ENCODE measurements at regions not wholly inside any gene's neighbourhood (a gene's known extent, or its start where the extent isn't known, plus 50 kb on each side); places are given as distances from the start of the nearest gene placed in this dataset.

DNA sequence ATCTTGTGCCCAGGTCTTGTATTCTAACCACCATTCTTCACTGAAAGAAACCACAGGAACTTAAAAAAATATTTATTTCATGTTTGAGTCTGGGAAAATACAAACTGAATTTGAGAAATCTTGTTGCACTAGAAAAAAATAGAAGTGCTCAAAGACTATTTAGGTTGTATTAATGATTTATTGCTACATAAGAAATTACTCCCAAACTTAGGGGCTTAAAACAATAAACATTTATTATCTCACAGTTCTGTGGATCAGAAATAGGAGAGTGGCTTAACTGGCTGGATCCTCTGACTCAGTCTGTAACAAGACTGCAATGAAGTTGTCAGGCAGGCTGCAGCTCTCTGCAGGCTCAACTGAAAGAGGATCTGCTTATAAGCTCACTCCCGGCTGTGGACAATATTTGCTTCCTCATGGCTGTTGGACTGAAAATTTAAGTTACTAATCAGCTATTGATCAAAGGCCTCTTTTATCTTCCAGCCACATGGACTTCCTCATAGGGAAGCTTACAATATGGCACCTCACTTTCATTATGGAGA, 295.4 kb upstream of the FAM241A start:
- H3K27ac ChIP-seq (ENCODE audit: low read depth, low read length): no peak overlapping the region
- H3K4me1 ChIP-seq (ENCODE audit: insufficient read depth, low read length): peaks cover 4% of the 10 kb centered on the region
- no peak overlapping the region for H3K4me3 ChIP-seq (ENCODE audit: low read depth in 1 of 2, low read length in 2 of 2)
- no peaks in the 10 kb centered on the region for H3K36me3 ChIP-seq (ENCODE audit: insufficient read depth, low read length)
- H3K9me3 ChIP-seq (ENCODE audit: low read length): no peaks in the 10 kb centered on the region
- H3K27me3 ChIP-seq (ENCODE audit: control insufficient read depth in 1 of 2, insufficient read depth in 2 of 2, low read length in 2 of 2): no peaks in the 10 kb centered on the region
- H3K9ac ChIP-seq (ENCODE audit: low read length): no peak overlapping the region

DNA sequence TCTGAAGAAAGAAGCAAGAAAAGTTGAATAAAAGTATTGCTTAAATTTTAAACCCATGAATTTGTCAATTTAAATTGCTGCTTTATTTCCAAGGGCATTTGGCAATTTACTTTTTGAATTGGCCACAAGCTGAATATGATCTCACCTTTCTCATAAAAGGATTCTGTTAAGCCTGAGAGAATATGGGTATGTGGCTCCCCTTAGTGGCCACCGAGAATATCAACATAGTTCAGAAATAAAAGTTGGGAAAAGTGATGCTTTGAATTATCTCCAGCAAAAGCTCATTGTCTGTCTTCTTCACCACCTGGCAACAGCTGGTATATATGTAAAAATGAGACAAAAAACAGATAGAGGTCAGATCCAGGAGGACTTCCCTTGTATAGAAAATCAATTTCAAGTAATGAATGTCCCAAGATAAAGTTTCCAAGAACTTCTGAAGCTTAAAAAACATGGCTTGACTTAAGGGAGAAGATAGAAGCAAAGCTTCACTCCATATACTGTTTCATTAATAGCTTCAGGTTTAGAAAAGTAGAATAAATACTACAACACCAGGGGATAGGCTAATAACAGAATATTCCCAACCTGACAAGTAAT, 290.7 kb upstream of the FAM241A start:
- H3K4me1 ChIP-seq (ENCODE audit: insufficient read depth, low read length): peaks cover 4% of the 10 kb centered on the region
- H3K9me3 ChIP-seq (ENCODE audit: low read length): no peaks in the 10 kb centered on the region
- no peak overlapping the region for H3K27ac ChIP-seq (ENCODE audit: low read depth, low read length)
- H3K4me3 ChIP-seq (ENCODE audit: low read depth in 1 of 2, low read length in 2 of 2): no peak overlapping the region
- no peaks in the 10 kb centered on the region for H3K27me3 ChIP-seq (ENCODE audit: control insufficient read depth in 1 of 2, insufficient read depth in 2 of 2, low read length in 2 of 2)
- H3K9ac ChIP-seq (ENCODE audit: low read length): no peak overlapping the region
- H3K36me3 ChIP-seq (ENCODE audit: insufficient read depth, low read length): no peaks in the 10 kb centered on the region

DNA sequence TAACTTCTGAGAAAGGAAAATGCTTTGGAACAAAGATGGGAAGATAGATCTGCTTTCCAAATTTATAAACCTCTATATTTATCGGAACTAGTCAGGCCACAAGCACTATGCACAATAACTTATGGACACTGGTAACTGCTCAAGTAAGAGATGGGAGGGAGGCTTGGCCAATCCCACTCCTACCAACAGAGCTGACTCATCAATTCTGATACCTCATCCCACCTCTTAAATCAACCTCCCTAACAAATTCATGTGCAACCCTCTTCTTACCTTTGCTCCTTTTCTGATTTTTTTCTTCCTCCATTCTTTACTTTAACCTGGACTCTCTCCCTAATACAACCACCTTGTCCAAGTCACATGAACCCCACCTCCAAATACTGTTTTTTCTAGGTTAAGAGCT, 289.9 kb upstream of the FAM241A start:
- H3K4me1 ChIP-seq (ENCODE audit: insufficient read depth, low read length): peaks cover 4% of the 10 kb centered on the region
- H3K27me3 ChIP-seq (ENCODE audit: control insufficient read depth in 1 of 2, insufficient read depth in 2 of 2, low read length in 2 of 2): no peaks in the 10 kb centered on the region
- no peaks in the 10 kb centered on the region for H3K36me3 ChIP-seq (ENCODE audit: insufficient read depth, low read length)
- H3K27ac ChIP-seq (ENCODE audit: low read depth, low read length): no peak overlapping the region
- H3K9me3 ChIP-seq (ENCODE audit: low read length): no peaks in the 10 kb centered on the region
- no peak overlapping the region for H3K9ac ChIP-seq (ENCODE audit: low read length)
- no peak overlapping the region for H3K4me3 ChIP-seq (ENCODE audit: low read depth in 1 of 2, low read length in 2 of 2)

DNA sequence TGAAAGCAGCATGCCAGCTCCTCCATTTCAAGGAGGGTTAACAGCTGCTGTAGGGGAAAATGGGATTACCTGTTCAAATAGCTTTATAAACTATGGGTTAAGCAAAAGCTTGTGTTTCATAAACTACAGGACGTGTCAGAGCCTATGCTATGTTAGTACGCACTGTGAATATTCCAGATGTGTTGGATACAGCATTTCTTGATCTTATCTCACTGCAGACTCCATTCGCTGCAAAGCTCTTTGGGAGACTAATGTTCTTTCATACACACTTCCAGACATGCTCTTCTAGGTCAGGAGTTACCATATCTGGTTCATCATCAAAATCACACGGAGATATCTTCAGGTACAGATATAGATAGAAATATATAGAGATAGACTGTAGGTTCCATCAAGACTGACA, 281.2 kb upstream of the FAM241A start:
- Histone ChIP-seq H3K27ac (ENCODE audit: low read depth, low read length) (no peak overlapping the region), H3K9ac (ENCODE audit: low read length) (no peak overlapping the region), H3K4me3 (ENCODE audit: low read depth in 1 of 2, low read length in 2 of 2) (no peak overlapping the region), H3K27me3 (ENCODE audit: control insufficient read depth in 1 of 2, insufficient read depth in 2 of 2, low read length in 2 of 2) (no peaks in the 10 kb centered on the region), H3K36me3 (ENCODE audit: insufficient read depth, low read length) (no peaks in the 10 kb centered on the region), H3K4me1 (ENCODE audit: insufficient read depth, low read length) (no peaks in the 10 kb centered on the region), H3K9me3 (ENCODE audit: low read length) (no peaks in the 10 kb centered on the region)

DNA sequence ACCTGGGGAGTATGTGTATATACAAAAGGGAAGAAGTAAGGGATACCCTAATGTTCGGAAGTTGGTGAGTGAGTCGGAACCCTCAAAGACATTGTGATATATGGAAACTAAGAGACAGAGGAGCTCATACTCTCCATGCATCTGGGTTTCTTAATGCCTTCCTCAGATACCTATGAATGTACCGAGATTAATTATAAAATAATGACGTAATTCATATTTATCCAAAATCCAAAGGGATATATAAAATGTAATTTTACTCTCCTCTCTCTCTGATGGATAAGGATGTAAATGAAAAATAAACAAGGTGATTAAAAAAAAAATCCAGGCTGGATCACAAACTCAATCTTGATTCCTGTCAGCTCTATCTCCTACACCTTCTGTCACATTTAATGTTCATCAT, 275.9 kb upstream of the FAM241A start:
- Histone ChIP-seq H3K27ac (ENCODE audit: low read depth, low read length) (no peak overlapping the region), H3K36me3 (ENCODE audit: insufficient read depth, low read length) (no peaks in the 10 kb centered on the region), H3K27me3 (ENCODE audit: control insufficient read depth in 1 of 2, insufficient read depth in 2 of 2, low read length in 2 of 2) (no peaks in the 10 kb centered on the region), H3K9ac (ENCODE audit: low read length) (no peak overlapping the region), H3K4me3 (ENCODE audit: low read depth in 1 of 2, low read length in 2 of 2) (no peak overlapping the region), H3K9me3 (ENCODE audit: low read length) (no peaks in the 10 kb centered on the region), H3K4me1 (ENCODE audit: insufficient read depth, low read length) (no peaks in the 10 kb centered on the region)

DNA sequence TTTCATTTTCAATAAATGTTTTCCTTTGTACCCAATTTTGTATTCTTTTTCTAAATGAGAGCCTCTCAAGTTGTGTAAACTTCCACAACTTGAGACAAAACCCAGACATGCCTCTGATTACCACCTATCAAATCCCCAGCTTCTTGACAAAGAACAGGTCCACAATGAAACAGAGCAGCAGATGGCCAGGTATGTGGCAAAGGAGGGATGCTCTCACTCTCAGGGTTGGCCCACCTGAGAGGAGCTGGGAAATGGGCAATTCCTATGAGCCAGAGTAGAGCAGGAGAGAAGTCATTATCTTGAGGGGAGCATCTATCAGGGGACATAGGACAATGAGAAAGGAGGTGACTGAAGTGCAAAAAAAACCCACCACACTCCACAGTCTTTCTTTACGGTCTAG, 273.5 kb upstream of the FAM241A start:
- Histone ChIP-seq H3K27ac (ENCODE audit: low read depth, low read length) (no peak overlapping the region), H3K9ac (ENCODE audit: low read length) (no peak overlapping the region), H3K27me3 (ENCODE audit: control insufficient read depth in 1 of 2, insufficient read depth in 2 of 2, low read length in 2 of 2) (no peaks in the 10 kb centered on the region), H3K4me3 (ENCODE audit: low read depth in 1 of 2, low read length in 2 of 2) (no peak overlapping the region), H3K4me1 (ENCODE audit: insufficient read depth, low read length) (no peaks in the 10 kb centered on the region), H3K36me3 (ENCODE audit: insufficient read depth, low read length) (no peaks in the 10 kb centered on the region), H3K9me3 (ENCODE audit: low read length) (no peaks in the 10 kb centered on the region)

DNA sequence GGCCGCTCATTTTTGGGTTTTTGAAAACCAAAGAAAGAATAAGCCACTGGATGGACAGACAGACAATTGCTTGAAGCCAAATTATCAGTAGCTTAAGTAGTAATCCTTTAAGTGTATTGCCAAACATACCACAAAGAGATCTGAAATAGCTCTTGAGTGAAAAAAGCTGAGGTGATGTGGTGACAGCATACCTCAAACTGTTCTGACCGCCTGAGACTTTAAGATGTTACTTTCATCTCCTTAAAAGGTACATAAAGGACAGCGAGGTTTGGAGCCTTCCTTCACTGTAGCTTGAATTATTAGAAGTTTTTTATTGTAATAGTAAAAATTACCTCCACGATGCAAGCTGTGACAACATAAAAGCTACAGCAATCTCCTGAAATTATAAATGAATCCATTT, 271.5 kb upstream of the FAM241A start:
- Histone ChIP-seq H3K9ac (ENCODE audit: low read length) (no peak overlapping the region), H3K27ac (ENCODE audit: low read depth, low read length) (no peak overlapping the region), H3K27me3 (ENCODE audit: control insufficient read depth in 1 of 2, insufficient read depth in 2 of 2, low read length in 2 of 2) (no peaks in the 10 kb centered on the region), H3K4me3 (ENCODE audit: low read depth in 1 of 2, low read length in 2 of 2) (no peak overlapping the region), H3K4me1 (ENCODE audit: insufficient read depth, low read length) (no peaks in the 10 kb centered on the region), H3K36me3 (ENCODE audit: insufficient read depth, low read length) (no peaks in the 10 kb centered on the region), H3K9me3 (ENCODE audit: low read length) (no peaks in the 10 kb centered on the region)

DNA sequence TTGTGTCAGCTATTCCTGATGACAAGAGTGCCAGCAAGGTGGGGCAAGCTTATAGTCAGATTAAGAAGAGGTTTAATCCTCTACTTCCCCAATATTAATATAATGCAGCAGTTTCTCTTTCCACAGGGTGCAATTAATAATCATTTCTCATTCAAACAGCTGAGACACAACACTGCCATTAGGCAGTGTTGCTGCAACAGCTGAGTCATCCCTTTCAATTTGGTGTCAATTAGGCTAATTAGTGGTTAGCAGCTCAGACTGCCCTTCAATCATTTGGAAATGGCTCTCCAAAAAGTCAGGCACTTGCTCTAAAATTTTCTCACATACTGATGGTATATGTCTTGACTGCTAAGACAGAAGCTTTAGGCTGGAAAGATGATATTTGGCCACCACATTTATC, 265.7 kb upstream of the FAM241A start:
- H3K9ac ChIP-seq (ENCODE audit: low read length): no peak overlapping the region
- no peaks in the 10 kb centered on the region for H3K4me1 ChIP-seq (ENCODE audit: insufficient read depth, low read length)
- no peaks in the 10 kb centered on the region for H3K9me3 ChIP-seq (ENCODE audit: low read length)
- no peak overlapping the region for H3K4me3 ChIP-seq (ENCODE audit: low read depth in 1 of 2, low read length in 2 of 2)
- H3K27ac ChIP-seq (ENCODE audit: low read depth, low read length): no peak overlapping the region
- H3K36me3 ChIP-seq (ENCODE audit: insufficient read depth, low read length): no peaks in the 10 kb centered on the region
- no peaks in the 10 kb centered on the region for H3K27me3 ChIP-seq (ENCODE audit: control insufficient read depth in 1 of 2, insufficient read depth in 2 of 2, low read length in 2 of 2)

DNA sequence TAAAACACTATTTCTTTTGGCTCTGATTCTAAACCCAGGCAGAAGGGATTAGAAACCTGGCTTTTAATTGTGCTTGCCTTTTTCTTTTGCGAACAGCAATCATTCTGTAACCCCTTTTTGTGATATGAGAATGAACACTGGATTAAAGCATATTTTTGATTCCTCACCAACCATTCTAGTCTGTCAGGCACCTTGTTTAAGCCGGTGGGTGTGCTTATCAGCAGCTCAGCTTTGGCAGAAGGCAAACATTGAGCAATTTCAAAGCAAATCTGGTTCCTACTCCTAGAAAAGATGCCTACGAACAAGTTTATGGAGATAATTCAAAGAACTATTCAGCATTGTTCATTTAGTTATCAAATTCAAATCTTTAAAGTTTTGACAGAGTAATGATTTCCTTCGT, 265.1 kb upstream of the FAM241A start:
- H3K4me3 ChIP-seq (ENCODE audit: low read depth in 1 of 2, low read length in 2 of 2): no peak overlapping the region
- H3K9me3 ChIP-seq (ENCODE audit: low read length): no peaks in the 10 kb centered on the region
- no peaks in the 10 kb centered on the region for H3K27me3 ChIP-seq (ENCODE audit: control insufficient read depth in 1 of 2, insufficient read depth in 2 of 2, low read length in 2 of 2)
- H3K9ac ChIP-seq (ENCODE audit: low read length): no peak overlapping the region
- no peak overlapping the region for H3K27ac ChIP-seq (ENCODE audit: low read depth, low read length)
- H3K4me1 ChIP-seq (ENCODE audit: insufficient read depth, low read length): no peaks in the 10 kb centered on the region
- no peaks in the 10 kb centered on the region for H3K36me3 ChIP-seq (ENCODE audit: insufficient read depth, low read length)

DNA sequence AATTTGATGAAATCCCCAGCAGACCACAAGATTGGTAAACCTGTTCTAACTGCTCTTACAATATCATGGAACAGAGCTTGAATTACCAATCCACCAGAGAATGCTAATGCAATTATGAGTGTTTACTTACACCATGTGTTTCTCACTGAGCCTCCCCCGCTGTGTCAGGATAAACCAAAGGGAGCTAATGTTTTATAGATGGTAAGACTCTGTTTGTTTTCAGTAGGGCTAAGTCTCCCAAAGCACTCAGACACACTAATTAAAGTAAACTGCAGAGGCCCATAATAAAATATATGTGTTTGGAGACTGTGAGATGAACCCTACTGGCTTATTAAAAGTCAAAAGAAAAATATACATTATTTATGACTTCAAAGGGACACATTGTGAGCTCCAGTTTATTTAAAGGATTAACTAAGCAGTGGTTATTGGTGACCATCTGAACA, 261.7 kb upstream of the FAM241A start:
- Histone ChIP-seq H3K27ac (ENCODE audit: low read depth, low read length) (no peak overlapping the region), H3K4me1 (ENCODE audit: insufficient read depth, low read length) (no peaks in the 10 kb centered on the region), H3K9ac (ENCODE audit: low read length) (no peak overlapping the region), H3K27me3 (ENCODE audit: control insufficient read depth in 1 of 2, insufficient read depth in 2 of 2, low read length in 2 of 2) (no peaks in the 10 kb centered on the region), H3K4me3 (ENCODE audit: low read depth in 1 of 2, low read length in 2 of 2) (no peak overlapping the region), H3K9me3 (ENCODE audit: low read length) (no peaks in the 10 kb centered on the region), H3K36me3 (ENCODE audit: insufficient read depth, low read length) (no peaks in the 10 kb centered on the region)

DNA sequence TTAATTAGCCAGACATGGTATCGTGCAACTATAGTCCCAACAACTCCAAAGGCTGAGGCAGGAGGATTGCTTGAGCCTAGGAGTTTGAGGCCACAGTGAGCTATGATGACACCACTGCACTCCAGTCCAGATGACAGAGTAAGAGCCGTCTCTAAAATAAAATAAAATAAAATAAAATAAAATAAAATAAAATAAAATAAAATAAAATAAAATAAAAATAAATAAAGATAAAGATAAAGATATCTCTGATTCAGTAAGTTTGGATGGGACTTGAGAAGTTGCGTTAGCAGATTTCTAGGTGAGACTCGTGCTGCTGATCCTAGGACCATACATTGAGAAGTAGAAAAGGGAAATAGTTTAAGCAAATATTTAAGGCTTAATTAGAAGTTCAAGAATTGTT, 254.8 kb upstream of the FAM241A start:
- Histone ChIP-seq H3K27ac (ENCODE audit: low read depth, low read length) (no peak overlapping the region), H3K9me3 (ENCODE audit: low read length) (no peaks in the 10 kb centered on the region), H3K36me3 (ENCODE audit: insufficient read depth, low read length) (no peaks in the 10 kb centered on the region), H3K9ac (ENCODE audit: low read length) (no peak overlapping the region), H3K4me3 (ENCODE audit: low read depth in 1 of 2, low read length in 2 of 2) (no peak overlapping the region), H3K27me3 (ENCODE audit: control insufficient read depth in 1 of 2, insufficient read depth in 2 of 2, low read length in 2 of 2) (no peaks in the 10 kb centered on the region), H3K4me1 (ENCODE audit: insufficient read depth, low read length) (no peaks in the 10 kb centered on the region)

DNA sequence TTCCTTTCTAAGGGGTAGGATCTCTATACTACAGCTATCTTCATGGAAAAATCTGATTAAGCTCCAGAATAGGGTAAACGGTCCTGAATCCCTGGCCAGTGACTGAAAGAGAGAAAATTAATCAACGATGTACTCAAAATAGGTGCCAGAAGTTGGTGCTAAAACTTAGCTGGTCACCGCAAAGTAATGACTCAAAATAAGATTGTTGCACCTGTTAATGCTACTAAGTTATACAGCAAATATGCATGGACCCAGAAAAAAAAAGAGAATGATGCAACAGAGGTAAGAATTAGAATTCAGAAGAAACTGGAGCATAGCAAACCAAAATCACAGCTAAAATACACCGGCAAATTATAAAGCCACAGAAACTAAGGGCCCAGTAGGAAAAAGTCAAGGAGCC, 239.7 kb upstream of the FAM241A start:
- Histone ChIP-seq H3K27me3 (ENCODE audit: control insufficient read depth in 1 of 2, insufficient read depth in 2 of 2, low read length in 2 of 2) (no peaks in the 10 kb centered on the region), H3K9ac (ENCODE audit: low read length) (no peak overlapping the region), H3K4me3 (ENCODE audit: low read depth in 1 of 2, low read length in 2 of 2) (no peak overlapping the region), H3K4me1 (ENCODE audit: insufficient read depth, low read length) (no peaks in the 10 kb centered on the region), H3K9me3 (ENCODE audit: low read length) (no peaks in the 10 kb centered on the region), H3K36me3 (ENCODE audit: insufficient read depth, low read length) (no peaks in the 10 kb centered on the region), H3K27ac (ENCODE audit: low read depth, low read length) (no peak overlapping the region)

Data from muscle layer of colon (tissue), 2 donors.